H9 (cell line): ENCODE measurements at regions not wholly inside any gene's neighbourhood (a gene's known extent, or its start where the extent isn't known, plus 50 kb on each side); places are given as distances from the start of the nearest gene placed in this dataset.

ENCODE experiments used
- DNase-seq: peaks from one replicate; pipeline ENCODE4 v3.0.0-alpha.2; 2017
- H2AFZ ChIP-seq: one replicate; pipeline ENCODE4 v1.6.1; 2013; ENCODE audit warnings: mild to moderate bottlenecking, low read length, control low read depth, moderate library complexity
- H2AK5ac ChIP-seq: 2 replicates; pipeline ENCODE4 v1.6.1; 2013; ENCODE audit warnings: low read length, control low read depth, mixed read lengths; ENCODE audit not compliant: insufficient read length
- H2BK120ac ChIP-seq: one replicate; pipeline ENCODE4 v1.6.1; 2013; ENCODE audit warnings: low read depth, mild to moderate bottlenecking, low read length, control low read depth, inconsistent platforms; ENCODE audit not compliant: poor library complexity, severe bottlenecking
- H2BK12ac ChIP-seq: 2 replicates; pipeline ENCODE4 v1.6.1; 2013; ENCODE audit warnings: low read length, control low read depth, mixed read lengths, low read depth; ENCODE audit not compliant: insufficient read length
- H2BK15ac ChIP-seq: 2 replicates; pipeline ENCODE4 v1.6.1; 2013; ENCODE audit warnings: low read depth, low read length, control low read depth
- H2BK20ac ChIP-seq: one replicate; pipeline ENCODE4 v1.6.1; 2013; ENCODE audit warnings: low read depth, mild to moderate bottlenecking, low read length, control low read depth, inconsistent platforms; ENCODE audit not compliant: poor library complexity, severe bottlenecking
- H2BK5ac ChIP-seq: 2 replicates; pipeline ENCODE4 v1.6.1; 2013; ENCODE audit warnings: low read length, control low read depth, mixed read lengths; ENCODE audit not compliant: insufficient read length
- H3K14ac ChIP-seq: 2 replicates; pipeline ENCODE4 v1.6.1; 2013; ENCODE audit warnings: low read length, control low read depth; ENCODE audit not compliant: insufficient read depth
- H3K18ac ChIP-seq: 2 replicates; pipeline ENCODE4 v1.6.1; 2013; ENCODE audit warnings: low read depth, mild to moderate bottlenecking, mixed read lengths, low read length, control low read depth; ENCODE audit not compliant: insufficient read length
- H3K23ac ChIP-seq: 2 replicates; pipeline ENCODE4 v1.6.1; 2013; ENCODE audit warnings: low read length, control low read depth, mixed read lengths, low read depth; ENCODE audit not compliant: insufficient read length
- H3K23me2 ChIP-seq: 2 replicates; pipeline ENCODE4 v1.6.1; 2013; ENCODE audit warnings: low read depth, mild to moderate bottlenecking, mixed read lengths, low read length, control low read depth; ENCODE audit not compliant: insufficient read length, poor library complexity, severe bottlenecking
- H3K27ac ChIP-seq: 2 replicates; pipeline ENCODE4 v1.5.1; 2013; ENCODE audit warnings: low read length, control low read depth, mixed read lengths, low read depth; ENCODE audit not compliant: insufficient read length
- H3K27me3 ChIP-seq: 2 replicates; pipeline ENCODE4 v1.6.1; 2013; ENCODE audit warnings: low read length, control low read depth, inconsistent platforms; ENCODE audit not compliant: insufficient read depth
- H3K4ac ChIP-seq: 2 replicates; pipeline ENCODE4 v1.6.1; 2013; ENCODE audit warnings: low read depth, mild to moderate bottlenecking, control low read depth, inconsistent platforms, low read length, moderate library complexity
- H3K4me1 ChIP-seq: 2 replicates; pipeline ENCODE4 v1.6.1; 2013; ENCODE audit warnings: low read length, control low read depth, inconsistent platforms; ENCODE audit not compliant: insufficient read depth
- H3K4me2 ChIP-seq: 2 replicates; pipeline ENCODE4 v1.6.1; 2013; ENCODE audit warnings: low read length, control low read depth, mixed read lengths; ENCODE audit not compliant: insufficient read length, insufficient read depth
- H3K56ac ChIP-seq: 2 replicates; pipeline ENCODE4 v1.6.1; 2013; ENCODE audit warnings: low read depth, mild to moderate bottlenecking, mixed read lengths, low read length, control low read depth; ENCODE audit not compliant: insufficient read length
- H3K79me1 ChIP-seq: 2 replicates; pipeline ENCODE4 v1.6.1; 2013; ENCODE audit warnings: low read depth, mild to moderate bottlenecking, moderate library complexity, low read length, control low read depth, inconsistent platforms; ENCODE audit not compliant: insufficient read depth, poor library complexity, severe bottlenecking
- H3K79me2 ChIP-seq: 2 replicates; pipeline ENCODE4 v1.6.1; 2013; ENCODE audit warnings: low read length, control low read depth, inconsistent platforms; ENCODE audit not compliant: insufficient read depth
- H3K9ac ChIP-seq: 2 replicates; pipeline ENCODE4 v1.6.1; 2013; ENCODE audit warnings: low read length, control low read depth, mixed read lengths; ENCODE audit not compliant: insufficient read length; ENCODE audit errors: extremely low read depth
- H3K9me3 ChIP-seq: one replicate; pipeline ENCODE4 v1.6.1; 2013; ENCODE audit warnings: low read depth, low read length, inconsistent platforms; ENCODE audit not compliant: control insufficient read depth
- H3T11ph ChIP-seq: one replicate; pipeline ENCODE4 v1.6.1; 2013; ENCODE audit warnings: mild to moderate bottlenecking, low read length, control low read depth, inconsistent platforms
- H4K20me1 ChIP-seq: one replicate; pipeline ENCODE4 v1.6.1; 2013; ENCODE audit not compliant: control insufficient read depth, insufficient read length, insufficient read depth
- H4K5ac ChIP-seq: 2 replicates; pipeline ENCODE4 v1.6.1; 2013; ENCODE audit warnings: low read depth, mild to moderate bottlenecking, mixed read lengths, low read length, control low read depth; ENCODE audit not compliant: insufficient read length
- H4K8ac ChIP-seq: replicated peaks from 2 replicates; pipeline ENCODE4 v1.6.1; 2013; ENCODE audit warnings: low read length, control low read depth, mixed read lengths, low read depth; ENCODE audit not compliant: insufficient read length
- H4K91ac ChIP-seq: 2 replicates; pipeline ENCODE4 v1.6.1; 2013; ENCODE audit warnings: low read depth, mild to moderate bottlenecking, moderate library complexity, mixed read lengths, low read length, control low read depth; ENCODE audit not compliant: insufficient read length
- H3K27ac Mint-ChIP-seq, 3 experiments: 2 replicates in 2 of 3; 3 replicates in 1 of 3; pipeline ENCODE4 v1.8.0; 2020 to 2021; ENCODE audit warnings: mixed read lengths in 3 of 3, mild to moderate bottlenecking in 1 of 3, moderate library complexity in 1 of 3
- H3K27me3 Mint-ChIP-seq: 2 replicates; pipeline ENCODE4 v1.8.0; 2021; ENCODE audit warnings: low read depth, mild to moderate bottlenecking, moderate library complexity, mixed read lengths
- H3K36me3 Mint-ChIP-seq, 3 experiments: 2 replicates in 2 of 3; 3 replicates in 1 of 3; pipeline ENCODE4 v1.8.0; 2020 to 2021; ENCODE audit warnings: low read depth in 3 of 3, mixed read lengths in 3 of 3; ENCODE audit not compliant: insufficient read depth in 1 of 3
- H3K4me1 Mint-ChIP-seq, 2 experiments: 2 replicates each; pipeline ENCODE4 v1.8.0; 2020; ENCODE audit warnings: mixed read lengths in 2 of 2
- H3K4me3 Mint-ChIP-seq, 2 experiments: 2 replicates in 1 of 2; 3 replicates in 1 of 2; pipeline ENCODE4 v1.8.0; 2020 to 2021; ENCODE audit warnings: mild to moderate bottlenecking in 2 of 2, mixed read lengths in 2 of 2, moderate library complexity in 1 of 2
- H3K9me3 Mint-ChIP-seq, 2 experiments: 2 replicates in 1 of 2; 3 replicates in 1 of 2; pipeline ENCODE4 v1.8.0; 2020; ENCODE audit warnings: mild to moderate bottlenecking in 2 of 2, mixed read lengths in 2 of 2, moderate library complexity in 1 of 2
- CTCF ChIP-seq: fragments of 200-600 bp; sonication (generic); conservative IDR thresholded peaks from 3 replicates; pipeline ENCODE4 v1.8.0; 2021; ENCODE audit warnings: antibody characterized with exemption, mild to moderate bottlenecking
- WGBS: extraction: QIAGEN DNeasy Blood & Tissue Kit; methylation state at CpG from one replicate; pipeline ENCODE4 v1.1.7; 2013; ENCODE audit warnings: missing lambda C conversion rate, low lambda C conversion rate, mixed read lengths; ENCODE audit not compliant: insufficient read length; ENCODE audit errors: extremely low coverage; 5-methylcytosine and 5-hydroxymethylcytosine counted together

GRCh38 chr10:25080880-25081581 lies 64.6 kb downstream of the THNSL1 start:
- no peak overlapping the region for H3K56ac ChIP-seq
- no peaks in the 10 kb centered on the region for H4K20me1 ChIP-seq
- no peaks in the 10 kb centered on the region for H3K27me3 ChIP-seq
- Mint-ChIP-seq H3K36me3 (no peaks in the 10 kb centered on the region), H3K4me3 (no peak overlapping the region), H3K4me1 (peaks cover 13 to 14% of the 10 kb centered on the region in 2 experiments), H3K27ac (no peak overlapping the region), H3K27me3 (peaks cover 24% of the 10 kb centered on the region), H3K9me3 (no peaks in the 10 kb centered on the region)
- H4K8ac ChIP-seq: no peak overlapping the region
- H2BK5ac ChIP-seq: no peak overlapping the region
- no peaks in the 10 kb centered on the region for H3K9me3 ChIP-seq
- no peak overlapping the region for H3K9ac ChIP-seq
- H3K4me2 ChIP-seq: no peak overlapping the region
- no peak overlapping the region for H4K5ac ChIP-seq
- DNase-seq: peak; percentile 81
- no peak overlapping the region for H3K14ac ChIP-seq
- H2BK12ac ChIP-seq: no peak overlapping the region
- TF ChIP-seq CTCF: peak; percentile 92
- H3K4ac ChIP-seq: no peak overlapping the region
- H2AK5ac ChIP-seq: no peak overlapping the region
- no peak overlapping the region for H3K23ac ChIP-seq
- H2AFZ ChIP-seq: no peak overlapping the region
- no peak overlapping the region for H3T11ph ChIP-seq
- H3K79me2 ChIP-seq: no peaks in the 10 kb centered on the region
- no peak overlapping the region for H3K27ac ChIP-seq
- no peak overlapping the region for H2BK120ac ChIP-seq
- no peak overlapping the region for H3K18ac ChIP-seq
- H2BK15ac ChIP-seq: no peak overlapping the region
- no peak overlapping the region for H4K91ac ChIP-seq
- H3K79me1 ChIP-seq: no peaks in the 10 kb centered on the region
- H3K4me1 ChIP-seq: no peaks in the 10 kb centered on the region
- no peak overlapping the region for H2BK20ac ChIP-seq
- WGBS: no CpG with 5 or more reads among the region's 9 CpGs
- no peaks in the 10 kb centered on the region for H3K23me2 ChIP-seq
